ENCODE measurements at regions not wholly inside any gene's neighbourhood (a gene's known extent, or its start where the extent isn't known, plus 50 kb on each side); places are given as distances from the start of the nearest gene placed in this dataset.

GRCh38 chr9:89748831-89749499, 144.2 kb downstream of the GADD45G start:
- H3K4me1 Mint-ChIP-seq (ENCODE audit: low read depth) = peaks cover 62% of the 10 kb centered on the region
- no peaks in the 10 kb centered on the region for H3K36me3 ChIP-seq (ENCODE audit: insufficient read depth, low read length)
- H3K27ac ChIP-seq (ENCODE audit: low read depth in 1 of 2, low read length in 2 of 2) = no peak overlapping the region
- peaks cover 54% of the 10 kb centered on the region for H3K4me1 ChIP-seq (ENCODE audit: insufficient read depth, low read length)
- H3K4me3 ChIP-seq (ENCODE audit: low read length) = no peak overlapping the region
- no peak overlapping the region for H3K4me3 Mint-ChIP-seq
- H3K9me3 Mint-ChIP-seq = no peaks in the 10 kb centered on the region
- DNase-seq (no peak), ATAC-seq (ENCODE audit: poor library complexity) (no peak)
- ChIA-PET POLR2A (interaction anchor here (0.5 kb wide), 1 partner anchor 1291 kb away, joined by 3 read pairs; no protein-coding TSS in a partner anchor), CTCF (no interaction called here)
- H3K36me3 Mint-ChIP-seq (ENCODE audit: low read depth) = no peaks in the 10 kb centered on the region
- no peaks in the 10 kb centered on the region for H3K27me3 ChIP-seq (ENCODE audit: control insufficient read depth in 1 of 2, insufficient read depth in 2 of 2, low read length in 2 of 2)
- intact Hi-C loops (cut with DNase I, micrococcal nuclease) = no loop called here
- H3K27ac Mint-ChIP-seq = no peak overlapping the region
- H3K9me3 ChIP-seq (ENCODE audit: control insufficient read depth in 1 of 2, insufficient read depth in 1 of 2, low read length in 2 of 2) = peaks cover 5 to 11% of the 10 kb centered on the region in 2 experiments
- TF ChIP-seq CTCF (IDR thresholded peaks at IDR 0.05) = no peak
- no peaks in the 10 kb centered on the region for H3K27me3 Mint-ChIP-seq

DNA sequence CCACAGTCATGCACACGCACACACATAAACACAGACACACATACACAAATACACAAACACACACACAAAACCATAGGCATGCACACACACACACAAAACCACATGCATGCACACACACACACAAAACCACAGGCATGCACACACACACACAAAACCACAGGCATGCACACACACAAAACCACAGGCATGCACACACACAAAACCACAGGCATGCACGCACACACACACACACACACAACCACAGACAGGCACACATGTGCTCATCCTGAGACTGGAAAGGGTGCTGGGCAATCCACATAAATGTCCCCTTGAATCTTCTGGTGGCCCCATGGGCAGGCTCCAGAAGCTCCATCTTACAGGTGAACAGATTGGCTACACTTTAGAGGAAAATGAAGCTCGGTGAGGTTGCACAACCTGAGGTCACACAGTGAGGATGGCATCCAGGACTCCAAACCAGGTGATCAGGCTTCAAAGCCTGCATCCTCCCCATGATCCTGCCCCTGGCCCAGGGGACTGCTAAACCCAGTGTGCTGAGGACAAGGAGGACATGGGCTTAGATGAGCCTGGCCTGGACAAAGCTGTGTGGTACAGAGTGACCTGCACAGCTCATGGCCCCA, 144.8 kb downstream of the GADD45G start:
- ChIA-PET CTCF (interaction anchor here (0.7 kb wide), 1 partner anchor 88 kb away, joined by 3 read pairs; no protein-coding TSS in a partner anchor), POLR2A (interaction anchor here (0.5 kb wide), 1 partner anchor 1292 kb away, joined by 3 read pairs; no protein-coding TSS in a partner anchor)
- H3K4me1 Mint-ChIP-seq (ENCODE audit: low read depth) = peaks cover 55% of the 10 kb centered on the region
- intact Hi-C loops (cut with DNase I, micrococcal nuclease) = no loop called here
- no peak overlapping the region for H3K4me3 ChIP-seq (ENCODE audit: low read length)
- H3K36me3 Mint-ChIP-seq (ENCODE audit: low read depth) = no peaks in the 10 kb centered on the region
- TF ChIP-seq CTCF (IDR thresholded peaks at IDR 0.05) = no peak
- no peak overlapping the region for H3K27ac Mint-ChIP-seq
- no peaks in the 10 kb centered on the region for H3K27me3 ChIP-seq (ENCODE audit: control insufficient read depth in 1 of 2, insufficient read depth in 2 of 2, low read length in 2 of 2)
- H3K4me1 ChIP-seq (ENCODE audit: insufficient read depth, low read length) = peaks cover 48% of the 10 kb centered on the region
- no peaks in the 10 kb centered on the region for H3K27me3 Mint-ChIP-seq
- no peaks in the 10 kb centered on the region for H3K36me3 ChIP-seq (ENCODE audit: insufficient read depth, low read length)
- no peaks in the 10 kb centered on the region for H3K9me3 Mint-ChIP-seq
- peaks cover 4 to 10% of the 10 kb centered on the region in 2 experiments for H3K9me3 ChIP-seq (ENCODE audit: control insufficient read depth in 1 of 2, insufficient read depth in 1 of 2, low read length in 2 of 2)
- DNase-seq (no peak), ATAC-seq (ENCODE audit: poor library complexity) (no peak)
- no peak overlapping the region for H3K27ac ChIP-seq (ENCODE audit: low read depth in 1 of 2, low read length in 2 of 2)
- no peak overlapping the region for H3K4me3 Mint-ChIP-seq

DNA sequence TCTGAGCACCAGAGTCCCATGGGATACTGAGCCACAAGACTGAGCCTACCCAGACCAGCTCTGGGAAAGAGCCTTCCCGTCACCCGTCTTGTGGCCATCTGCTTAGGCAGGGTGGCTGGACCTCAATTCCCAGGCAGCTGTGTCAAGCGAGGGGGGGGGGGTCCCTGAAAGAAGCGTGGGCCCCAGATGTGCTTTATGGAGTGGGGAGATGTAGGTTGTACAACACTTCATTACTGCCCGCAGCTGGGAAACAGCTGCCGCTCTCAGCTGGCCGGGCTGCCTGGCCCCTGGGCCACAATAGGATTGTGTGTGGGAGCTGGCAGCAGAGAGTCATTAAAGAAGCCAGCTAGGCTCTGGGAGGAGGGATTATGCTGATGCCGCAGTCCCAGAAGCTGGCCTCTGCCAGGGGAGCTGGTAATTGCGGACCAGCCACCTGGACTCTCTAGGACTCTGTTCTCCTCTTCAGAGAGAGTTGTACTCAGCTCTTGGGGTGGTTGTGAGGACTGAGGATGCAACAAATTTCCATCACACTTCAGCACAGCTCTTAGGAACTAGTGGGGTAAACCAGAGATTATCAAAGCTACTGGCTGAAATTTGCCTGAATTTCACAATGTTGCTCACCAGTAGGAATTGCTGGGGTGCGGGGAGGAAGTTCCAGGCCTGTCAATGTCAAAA, 145.4 kb downstream of the GADD45G start:
- ATAC-seq (ENCODE audit: poor library complexity) = no peak
- no peak overlapping the region for H3K27ac Mint-ChIP-seq
- POLR2A ChIA-PET = no interaction called here

More for the DNA sequence above, 145.4 kb downstream of the GADD45G start:
- peaks cover 53% of the 10 kb centered on the region for H3K4me1 Mint-ChIP-seq (ENCODE audit: low read depth)
- Histone ChIP-seq H3K36me3 (ENCODE audit: insufficient read depth, low read length) (no peaks in the 10 kb centered on the region), H3K4me1 (ENCODE audit: insufficient read depth, low read length) (peaks cover 41% of the 10 kb centered on the region), H3K27ac (ENCODE audit: low read depth in 1 of 2, low read length in 2 of 2) (no peak overlapping the region), H3K27me3 (ENCODE audit: control insufficient read depth in 1 of 2, insufficient read depth in 2 of 2, low read length in 2 of 2) (no peaks in the 10 kb centered on the region), H3K9me3 (ENCODE audit: control insufficient read depth in 1 of 2, insufficient read depth in 1 of 2, low read length in 2 of 2) (peaks cover 0 to 5% of the 10 kb centered on the region in 2 experiments), H3K4me3 (ENCODE audit: low read length) (no peak overlapping the region)
- CTCF ChIA-PET = interaction anchor here (0.7 kb wide), 1 partner anchor 87 kb away, joined by 3 read pairs; no protein-coding TSS in a partner anchor
- H3K9me3 Mint-ChIP-seq = no peaks in the 10 kb centered on the region
- H3K36me3 Mint-ChIP-seq (ENCODE audit: low read depth) = no peaks in the 10 kb centered on the region
- TF ChIP-seq CTCF (IDR thresholded peaks at IDR 0.05) = no peak
- DNase-seq = no peak
- intact Hi-C loops (cut with DNase I, micrococcal nuclease) = no loop called here
- H3K4me3 Mint-ChIP-seq = no peak overlapping the region
- no peaks in the 10 kb centered on the region for H3K27me3 Mint-ChIP-seq

All from CD4-positive, alpha-beta T cell (primary cell).